Loucy (cell line): ENCODE measurements at regions not wholly inside any gene's neighbourhood (a gene's known extent, or its start where the extent isn't known, plus 50 kb on each side); places are given as distances from the start of the nearest gene placed in this dataset.

Experiments
- CTCF ChIP-seq: fragments of 200-600 bp; sonication (generic); conservative IDR thresholded peaks from 2 replicates; pipeline ENCODE4 v1.5.1; 2014; ENCODE audit warnings: mild to moderate bottlenecking, antibody characterized with exemption, low read length
- EZH2phosphoT487 ChIP-seq: fragments of 200-600 bp; IDR thresholded peaks from 2 replicates; pipeline ENCODE4 v1.6.1; 2018; ENCODE audit warnings: antibody characterized with exemption, mild to moderate bottlenecking, moderate library complexity, borderline replicate concordance

- no peak for TF ChIP-seq CTCF
- TF ChIP-seq EZH2phosphoT487: no peak
Observed at GRCh38 chr12:125614058-125614457, 548.8 kb downstream of the AACS start.
